ENCODE measurements at regions not wholly inside any gene's neighbourhood (a gene's known extent, or its start where the extent isn't known, plus 50 kb on each side); places are given as distances from the start of the nearest gene placed in this dataset.

DNA sequence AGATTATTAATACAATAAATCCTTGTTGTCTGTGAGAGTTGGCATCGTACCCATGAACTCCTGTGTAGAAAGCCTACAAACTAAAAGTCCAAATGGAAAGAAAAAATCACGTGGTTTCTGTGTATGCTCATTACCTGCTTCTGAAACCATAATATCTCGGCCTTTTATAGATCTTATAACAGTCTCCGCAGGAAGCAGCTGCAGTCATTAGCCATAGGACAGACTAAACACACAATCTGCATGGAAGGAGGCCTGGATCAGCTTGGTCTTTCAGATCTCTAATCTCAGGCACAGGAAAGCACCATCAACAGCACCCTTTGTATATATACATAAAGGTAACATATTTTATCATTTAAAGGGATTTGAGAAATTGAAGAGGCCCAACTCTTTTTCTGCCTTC, 508.9 kb upstream of the TCF4 start:
- TF ChIP-seq, protein P1, sequence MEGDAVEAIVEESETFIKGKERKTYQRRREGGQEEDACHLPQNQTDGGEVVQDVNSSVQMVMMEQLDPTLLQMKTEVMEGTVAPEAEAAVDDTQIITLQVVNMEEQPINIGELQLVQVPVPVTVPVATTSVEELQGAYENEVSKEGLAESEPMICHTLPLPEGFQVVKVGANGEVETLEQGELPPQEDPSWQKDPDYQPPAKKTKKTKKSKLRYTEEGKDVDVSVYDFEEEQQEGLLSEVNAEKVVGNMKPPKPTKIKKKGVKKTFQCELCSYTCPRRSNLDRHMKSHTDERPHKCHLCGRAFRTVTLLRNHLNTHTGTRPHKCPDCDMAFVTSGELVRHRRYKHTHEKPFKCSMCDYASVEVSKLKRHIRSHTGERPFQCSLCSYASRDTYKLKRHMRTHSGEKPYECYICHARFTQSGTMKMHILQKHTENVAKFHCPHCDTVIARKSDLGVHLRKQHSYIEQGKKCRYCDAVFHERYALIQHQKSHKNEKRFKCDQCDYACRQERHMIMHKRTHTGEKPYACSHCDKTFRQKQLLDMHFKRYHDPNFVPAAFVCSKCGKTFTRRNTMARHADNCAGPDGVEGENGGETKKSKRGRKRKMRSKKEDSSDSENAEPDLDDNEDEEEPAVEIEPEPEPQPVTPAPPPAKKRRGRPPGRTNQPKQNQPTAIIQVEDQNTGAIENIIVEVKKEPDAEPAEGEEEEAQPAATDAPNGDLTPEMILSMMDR (IDR thresholded peaks at IDR 0.05): no peak
- TF ChIP-seq POLR2AphosphoS5 (IDR thresholded peaks at IDR 0.05) (no peak), EP300 (IDR thresholded peaks at IDR 0.05) (no peak), POLR2A (IDR thresholded peaks at IDR 0.05) (no peak)
